A549 (cell line): ENCODE measurements at regions not wholly inside any gene's neighbourhood (a gene's known extent, or its start where the extent isn't known, plus 50 kb on each side); places are given as distances from the start of the nearest gene placed in this dataset.

Experiments used
- ATAC-seq, 2 experiments: fragments of 200-7000 bp in 1 of 2; fragments of >200 bp in 1 of 2; cut with Nextera tagmentation in 1 of 2; cut with Tn5 transposase in 1 of 2; 3 replicates each; pipeline versions ENCODE4 v1.8.0 to v1.9.1; 2018 to 2020; ENCODE audit warnings: mild to moderate bottlenecking in 1 of 2, moderate library complexity in 1 of 2
- CTCF ChIA-PET: fragments of 300-600 bp; sonication (Branson Sonifier 250); formaldehyde crosslinking; extraction: SDS; loops from one replicate; lab custom pipeline; 2021; ENCODE audit warnings: antibody characterized with exemption, inconsistent platforms; lab: Yijun Ruan, JAX
- POLR2A ChIA-PET: fragments of 350-600 bp; formaldehyde crosslinking; extraction: SDS; loops from one replicate; lab custom pipeline; 2021; ENCODE audit warnings: antibody characterized with exemption, inconsistent platforms; lab: Yijun Ruan, JAX
- DNase-seq, 2 experiments: peaks; one replicate each; pipeline versions ENCODE4 v3.0.0 to v3.0.0-alpha.2; 2011 to 2016; ENCODE audit warnings: low read depth in 1 of 2, low spot score in 1 of 2
- FAIRE-seq: peaks from 2 replicates; lab custom pipeline; 2011; peaks lifted over from hg19 to GRCh38; lab: Jason Lieb, UNC
- H3K27ac ChIP-seq, 2 experiments: fragments of >200 bp; sonication (Bioruptor Twin); formaldehyde crosslinking; 3 replicates each; pipeline ENCODE4 v1.5.1; 2016 to 2017
- H3K4me1 ChIP-seq: fragments of >200 bp; sonication (Bioruptor Twin); formaldehyde crosslinking; 3 replicates; pipeline ENCODE4 v1.6.1; 2016
- H3K4me2 ChIP-seq: fragments of >200 bp; sonication (Bioruptor Twin); formaldehyde crosslinking; 3 replicates; pipeline ENCODE4 v1.6.1; 2016
- H3K4me3 ChIP-seq: fragments of >200 bp; sonication (Bioruptor Twin); formaldehyde crosslinking; 3 replicates; pipeline ENCODE4 v1.5.1; 2016
- H3K9me3 ChIP-seq: fragments of >200 bp; sonication (Bioruptor Twin); formaldehyde crosslinking; 3 replicates; pipeline ENCODE4 v1.6.1; 2016
- CBX2 ChIP-seq: fragments of 200-600 bp; sonication (generic); IDR thresholded peaks from 2 replicates; pipeline ENCODE4 v1.6.1; 2016; ENCODE audit warnings: low read depth, mild to moderate bottlenecking, borderline replicate concordance
- CBX8 ChIP-seq: fragments of 200-600 bp; sonication (generic); IDR thresholded peaks from 2 replicates; pipeline ENCODE4 v1.6.1; 2016
- CEBPB ChIP-seq, 2 experiments: fragments of >200 bp in 1 of 2; sonication (Bioruptor Twin) in 1 of 2; formaldehyde crosslinking in 1 of 2; IDR thresholded peaks; 2 replicates each; pipeline ENCODE4 v1.6.1; 2012 to 2016
- CHD2 ChIP-seq: fragments of 150-350 bp; IDR thresholded peaks from 2 replicates; pipeline ENCODE4 v1.6.1; 2014; ENCODE audit warnings: low read length; ENCODE audit not compliant: partially characterized antibody
- EHF ChIP-seq: fragments of 250-450 bp; sonication (Bioruptor Pico); IDR thresholded peaks from 2 replicates; pipeline ENCODE4 v1.5.0; 2020; ENCODE audit warnings: mild to moderate bottlenecking
- EHMT2 ChIP-seq: fragments of 200-600 bp; sonication (generic); IDR thresholded peaks from 2 replicates; pipeline ENCODE4 v1.6.1; 2016; ENCODE audit warnings: antibody characterized with exemption, low read depth, mild to moderate bottlenecking, moderate library complexity
- FOSB ChIP-seq: fragments of 250-450 bp; sonication (Bioruptor Pico); IDR thresholded peaks from 2 replicates; pipeline ENCODE4 v1.5.0; 2020; ENCODE audit warnings: mild to moderate bottlenecking, moderate library complexity
- FOSL2 ChIP-seq, 2 experiments: fragments of 450-650 bp in 1 of 2; fragments of >200 bp in 1 of 2; sonication (Bioruptor Twin) in 1 of 2; formaldehyde crosslinking; IDR thresholded peaks; 2 replicates each; pipeline versions ENCODE4 v1.5.0 to v1.6.1; 2016 to 2020; ENCODE audit warnings: mild to moderate bottlenecking in 1 of 2, moderate library complexity in 1 of 2
- FOXS1 ChIP-seq: fragments of 250-450 bp; sonication (Bioruptor Pico); IDR thresholded peaks from 2 replicates; pipeline ENCODE4 v1.5.0; 2020; ENCODE audit warnings: mild to moderate bottlenecking, moderate library complexity
- GATA3 ChIP-seq: IDR thresholded peaks from 2 replicates; pipeline ENCODE4 v1.6.1; 2012; ENCODE audit warnings: borderline replicate concordance
- HOXA7 ChIP-seq: fragments of 250-450 bp; sonication (Bioruptor Pico); IDR thresholded peaks from 2 replicates; pipeline ENCODE4 v1.5.0; 2020; ENCODE audit warnings: mild to moderate bottlenecking, moderate library complexity
- HOXB5 ChIP-seq: fragments of 250-450 bp; sonication (Bioruptor Pico); IDR thresholded peaks from 2 replicates; pipeline ENCODE4 v1.5.0; 2020; ENCODE audit warnings: mild to moderate bottlenecking, moderate library complexity
- JUN ChIP-seq, 2 experiments: fragments of >200 bp; sonication (Bioruptor Twin); formaldehyde crosslinking; IDR thresholded peaks; 2 replicates in 1 of 2; 3 replicates in 1 of 2; pipeline ENCODE4 v1.6.1; 2016 to 2017
- KDM1A ChIP-seq: fragments of 200-600 bp; sonication (generic); IDR thresholded peaks from 2 replicates; pipeline ENCODE4 v1.6.1; 2016; ENCODE audit warnings: low read depth, mild to moderate bottlenecking
- KDM5A ChIP-seq: fragments of 200-600 bp; sonication (generic); IDR thresholded peaks from 2 replicates; pipeline ENCODE4 v1.6.1; 2016; ENCODE audit warnings: antibody characterized with exemption, mild to moderate bottlenecking
- MAZ ChIP-seq: fragments of 150-350 bp; IDR thresholded peaks from 2 replicates; pipeline ENCODE4 v1.6.1; 2014; ENCODE audit warnings: antibody characterized with exemption, low read depth, low read length, borderline replicate concordance
- NPAS2 ChIP-seq: fragments of 250-450 bp; sonication (Bioruptor Pico); IDR thresholded peaks from 2 replicates; pipeline ENCODE4 v1.8.0; 2022; ENCODE audit warnings: mild to moderate bottlenecking, moderate library complexity, borderline replicate concordance
- POLR2A ChIP-seq: IDR thresholded peaks from 2 replicates; pipeline ENCODE4 v1.6.1; 2012; ENCODE audit warnings: mild to moderate bottlenecking, low read length
- POLR2AphosphoS2 ChIP-seq: conservative IDR thresholded peaks from 2 replicates; pipeline ENCODE4 v1.6.1; 2012; ENCODE audit warnings: low read length, improper control_type of control experiment, inconsistent platforms
- RAD21 ChIP-seq, 2 experiments: fragments of >200 bp in 1 of 2; sonication (Bioruptor Twin) in 1 of 2; formaldehyde crosslinking in 1 of 2; IDR thresholded peaks in 1 of 2; conservative IDR thresholded peaks in 1 of 2; 2 replicates in 1 of 2; 3 replicates in 1 of 2; pipeline ENCODE4 v1.6.1; 2012 to 2018; ENCODE audit warnings: inconsistent platforms in 1 of 2
- RFX5 ChIP-seq: fragments of 450-650 bp; IDR thresholded peaks from 2 replicates; pipeline ENCODE4 v1.7.1; 2014; ENCODE audit warnings: antibody characterized with exemption, mild to moderate bottlenecking, moderate library complexity
- RNF2 ChIP-seq: fragments of 200-600 bp; sonication (generic); IDR thresholded peaks from 2 replicates; pipeline ENCODE4 v1.6.1; 2016; ENCODE audit warnings: low read depth, mild to moderate bottlenecking, antibody characterized with exemption, moderate library complexity, borderline replicate concordance
- SMC3 ChIP-seq: fragments of >200 bp; sonication (Bioruptor Twin); formaldehyde crosslinking; IDR thresholded peaks from 3 replicates; pipeline ENCODE4 v1.6.1; 2018; ENCODE audit warnings: inconsistent platforms
- SREBF2 ChIP-seq: fragments of 450-650 bp; IDR thresholded peaks from 2 replicates; pipeline ENCODE4 v1.6.1; 2014; ENCODE audit warnings: mild to moderate bottlenecking, moderate library complexity
- ZC3H11A ChIP-seq: fragments of 450-650 bp; IDR thresholded peaks from 2 replicates; pipeline ENCODE4 v1.6.1; 2014; ENCODE audit warnings: antibody characterized with exemption, mild to moderate bottlenecking
- WGBS: methylation state at CpG from one replicate; pipeline ENCODE4 v1.1.6; 2017; ENCODE audit errors: missing lambda C conversion rate; 5-methylcytosine and 5-hydroxymethylcytosine counted together
- TF ChIP-seq, protein P1 (sequence below): IDR thresholded peaks from 2 replicates; pipeline ENCODE4 v1.6.1; 2012; ENCODE audit warnings: low read depth, borderline replicate concordance
- TF ChIP-seq, protein P2 (sequence below): fragments of 200-600 bp; sonication (generic); IDR thresholded peaks from 2 replicates; pipeline ENCODE4 v1.6.1; 2016; ENCODE audit warnings: antibody characterized with exemption, mild to moderate bottlenecking, moderate library complexity
- TF ChIP-seq, protein P3 (sequence below): IDR thresholded peaks from 2 replicates; pipeline ENCODE4 v1.6.1; 2012
- TF ChIP-seq, protein P4 (sequence below): fragments of >200 bp; sonication (Bioruptor Twin); formaldehyde crosslinking; IDR thresholded peaks from 3 replicates; pipeline ENCODE4 v1.6.1; 2016

DNA sequence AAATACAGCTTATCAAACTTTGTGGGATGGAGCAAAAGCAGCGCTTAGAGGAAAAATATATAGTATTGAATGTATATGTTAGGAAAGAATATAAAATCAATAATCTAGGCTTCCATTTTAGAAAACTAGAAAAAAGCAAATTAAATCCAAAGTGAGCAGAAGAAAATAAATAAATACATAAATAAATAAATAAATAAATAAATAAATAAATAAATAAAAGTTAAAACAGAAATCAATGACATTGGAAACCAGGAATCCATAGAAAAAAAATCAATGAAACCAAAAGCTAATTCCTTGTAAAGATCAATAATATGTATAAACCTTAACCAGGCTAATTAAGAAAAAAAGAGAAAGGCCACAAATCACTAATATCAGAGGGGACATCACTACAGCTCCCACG, 141.8 kb upstream of the C1QTNF7 start:
- H3K27ac ChIP-seq, result no peak overlapping the region
- TF ChIP-seq SREBF2 (no peak), ZC3H11A (peak; percentile 48)
- ChIA-PET CTCF (no interaction called here), POLR2A (no interaction called here)
- FAIRE-seq (no peak), DNase-seq (no peak), ATAC-seq (no peak)
- no peaks in the 10 kb centered on the region for H3K9me3 ChIP-seq
- H3K4me3 ChIP-seq, result no peak overlapping the region
- H3K4me2 ChIP-seq, result no peak overlapping the region
- H3K4me1 ChIP-seq, result no peaks in the 10 kb centered on the region
- WGBS, result 61% methylated on average over 2 of the region's 2 CpGs

DNA sequence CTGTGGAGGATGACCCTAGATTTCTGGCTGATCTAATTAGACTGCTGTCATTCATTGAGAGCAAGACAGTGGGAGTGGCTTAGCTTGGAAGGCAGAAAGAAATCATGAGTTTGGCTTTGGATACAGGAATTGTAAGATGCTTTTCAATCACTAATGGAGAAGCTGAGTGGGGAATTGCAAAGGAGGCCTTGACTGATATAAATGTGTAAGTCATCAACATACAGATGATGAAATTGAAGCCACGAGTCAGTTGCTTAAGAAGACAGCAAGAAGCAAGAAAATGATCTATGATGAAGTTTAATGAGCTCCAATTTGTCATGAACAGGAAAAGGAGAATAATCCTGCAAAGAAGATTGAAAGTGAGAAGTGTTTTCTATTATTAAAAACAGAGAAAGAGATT, 136.7 kb upstream of the C1QTNF7 start:
- FAIRE-seq, result no peak
- Histone ChIP-seq H3K4me1 (no peaks in the 10 kb centered on the region), H3K4me3 (no peak overlapping the region), H3K4me2 (no peak overlapping the region), H3K27ac (no peak overlapping the region), H3K9me3 (no peaks in the 10 kb centered on the region)
- ATAC-seq, result no peak
- no peak for TF ChIP-seq KDM1A
- TF ChIP-seq CHD2, result no peak
- TF ChIP-seq HOXB5, result no peak
- no peak for TF ChIP-seq FOSL2 (IDR thresholded peaks at IDR 0.05)
- TF ChIP-seq FOSL2 (CRISPR knock-in tag; IDR thresholded peaks at IDR 0.05), result no peak
- no peak for TF ChIP-seq RFX5
- TF ChIP-seq POLR2AphosphoS2, result no peak
- no peak for TF ChIP-seq FOXS1 (CRISPR knock-in tag)
- no peak for TF ChIP-seq EHMT2
- no peak for TF ChIP-seq SMC3
- no peak for TF ChIP-seq RNF2
- TF ChIP-seq CBX8, result no peak
- TF ChIP-seq FOSB (CRISPR knock-in tag), result no peak
- TF ChIP-seq, protein P1, sequence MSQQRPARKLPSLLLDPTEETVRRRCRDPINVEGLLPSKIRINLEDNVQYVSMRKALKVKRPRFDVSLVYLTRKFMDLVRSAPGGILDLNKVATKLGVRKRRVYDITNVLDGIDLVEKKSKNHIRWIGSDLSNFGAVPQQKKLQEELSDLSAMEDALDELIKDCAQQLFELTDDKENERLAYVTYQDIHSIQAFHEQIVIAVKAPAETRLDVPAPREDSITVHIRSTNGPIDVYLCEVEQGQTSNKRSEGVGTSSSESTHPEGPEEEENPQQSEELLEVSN, result no peak
- no peak for TF ChIP-seq GATA3
- no peak for TF ChIP-seq CEBPB (IDR thresholded peaks at IDR 0.05)
- no peak for TF ChIP-seq POLR2A
- no peak for TF ChIP-seq EHF (CRISPR knock-in tag)
- TF ChIP-seq RAD21 (conservative IDR thresholded peaks at IDR 0.05 in 1 of 2, IDR thresholded peaks at IDR 0.05 in 1 of 2), result no peak
- TF ChIP-seq NPAS2 (CRISPR knock-in tag), result no peak
- CTCF ChIA-PET, result no interaction called here
- POLR2A ChIA-PET, result no interaction called here
- WGBS, result 3% methylated on average over 1 of the region's 1 CpG
- no peak for DNase-seq

DNA sequence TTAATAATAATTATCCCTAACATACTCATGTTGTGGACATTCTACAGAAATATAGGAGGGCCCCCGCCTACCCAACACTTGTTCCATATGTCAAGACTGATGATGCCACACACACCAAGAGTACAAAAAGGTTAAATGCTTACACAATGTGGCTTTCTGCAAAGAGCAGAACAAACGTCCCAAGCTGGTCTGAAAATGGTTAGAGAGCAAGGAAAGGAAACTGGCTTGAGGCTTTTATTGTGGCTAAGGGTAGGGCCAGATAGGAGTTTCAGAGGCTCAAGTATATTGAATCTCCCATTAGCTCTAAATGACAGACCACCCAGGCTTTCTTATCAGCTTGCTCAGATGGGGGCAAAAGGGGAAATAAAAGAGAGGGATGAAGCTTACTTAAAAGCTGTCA, 134.1 kb upstream of the C1QTNF7 start:
- no peak for FAIRE-seq
- WGBS, result 18% methylated on average over 2 of the region's 2 CpGs
- no peak overlapping the region for H3K4me2 ChIP-seq
- TF ChIP-seq ZC3H11A (no peak), HOXA7 (CRISPR knock-in tag) (no peak), JUN (IDR thresholded peaks at IDR 0.05) (no peak), MAZ (no peak), KDM5A (no peak), CBX2 (no peak), CHD2 (no peak)
- TF ChIP-seq, protein P2, sequence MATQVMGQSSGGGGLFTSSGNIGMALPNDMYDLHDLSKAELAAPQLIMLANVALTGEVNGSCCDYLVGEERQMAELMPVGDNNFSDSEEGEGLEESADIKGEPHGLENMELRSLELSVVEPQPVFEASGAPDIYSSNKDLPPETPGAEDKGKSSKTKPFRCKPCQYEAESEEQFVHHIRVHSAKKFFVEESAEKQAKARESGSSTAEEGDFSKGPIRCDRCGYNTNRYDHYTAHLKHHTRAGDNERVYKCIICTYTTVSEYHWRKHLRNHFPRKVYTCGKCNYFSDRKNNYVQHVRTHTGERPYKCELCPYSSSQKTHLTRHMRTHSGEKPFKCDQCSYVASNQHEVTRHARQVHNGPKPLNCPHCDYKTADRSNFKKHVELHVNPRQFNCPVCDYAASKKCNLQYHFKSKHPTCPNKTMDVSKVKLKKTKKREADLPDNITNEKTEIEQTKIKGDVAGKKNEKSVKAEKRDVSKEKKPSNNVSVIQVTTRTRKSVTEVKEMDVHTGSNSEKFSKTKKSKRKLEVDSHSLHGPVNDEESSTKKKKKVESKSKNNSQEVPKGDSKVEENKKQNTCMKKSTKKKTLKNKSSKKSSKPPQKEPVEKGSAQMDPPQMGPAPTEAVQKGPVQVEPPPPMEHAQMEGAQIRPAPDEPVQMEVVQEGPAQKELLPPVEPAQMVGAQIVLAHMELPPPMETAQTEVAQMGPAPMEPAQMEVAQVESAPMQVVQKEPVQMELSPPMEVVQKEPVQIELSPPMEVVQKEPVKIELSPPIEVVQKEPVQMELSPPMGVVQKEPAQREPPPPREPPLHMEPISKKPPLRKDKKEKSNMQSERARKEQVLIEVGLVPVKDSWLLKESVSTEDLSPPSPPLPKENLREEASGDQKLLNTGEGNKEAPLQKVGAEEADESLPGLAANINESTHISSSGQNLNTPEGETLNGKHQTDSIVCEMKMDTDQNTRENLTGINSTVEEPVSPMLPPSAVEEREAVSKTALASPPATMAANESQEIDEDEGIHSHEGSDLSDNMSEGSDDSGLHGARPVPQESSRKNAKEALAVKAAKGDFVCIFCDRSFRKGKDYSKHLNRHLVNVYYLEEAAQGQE, result no peak
- TF ChIP-seq, protein P3, sequence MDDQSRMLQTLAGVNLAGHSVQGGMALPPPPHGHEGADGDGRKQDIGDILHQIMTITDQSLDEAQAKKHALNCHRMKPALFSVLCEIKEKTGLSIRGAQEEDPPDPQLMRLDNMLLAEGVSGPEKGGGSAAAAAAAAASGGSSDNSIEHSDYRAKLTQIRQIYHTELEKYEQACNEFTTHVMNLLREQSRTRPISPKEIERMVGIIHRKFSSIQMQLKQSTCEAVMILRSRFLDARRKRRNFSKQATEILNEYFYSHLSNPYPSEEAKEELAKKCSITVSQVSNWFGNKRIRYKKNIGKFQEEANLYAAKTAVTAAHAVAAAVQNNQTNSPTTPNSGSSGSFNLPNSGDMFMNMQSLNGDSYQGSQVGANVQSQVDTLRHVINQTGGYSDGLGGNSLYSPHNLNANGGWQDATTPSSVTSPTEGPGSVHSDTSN, result no peak
- TF ChIP-seq, protein P4, sequence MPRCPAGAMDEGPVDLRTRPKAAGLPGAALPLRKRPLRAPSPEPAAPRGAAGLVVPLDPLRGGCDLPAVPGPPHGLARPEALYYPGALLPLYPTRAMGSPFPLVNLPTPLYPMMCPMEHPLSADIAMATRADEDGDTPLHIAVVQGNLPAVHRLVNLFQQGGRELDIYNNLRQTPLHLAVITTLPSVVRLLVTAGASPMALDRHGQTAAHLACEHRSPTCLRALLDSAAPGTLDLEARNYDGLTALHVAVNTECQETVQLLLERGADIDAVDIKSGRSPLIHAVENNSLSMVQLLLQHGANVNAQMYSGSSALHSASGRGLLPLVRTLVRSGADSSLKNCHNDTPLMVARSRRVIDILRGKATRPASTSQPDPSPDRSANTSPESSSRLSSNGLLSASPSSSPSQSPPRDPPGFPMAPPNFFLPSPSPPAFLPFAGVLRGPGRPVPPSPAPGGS, result no peak
- TF ChIP-seq, all 56 proteins: peak for 0
- no peaks in the 10 kb centered on the region for H3K9me3 ChIP-seq
- ChIA-PET CTCF (interaction anchor here (1.1 to 1.4 kb wide), 2 partner anchors 55 to 164 kb away, joined by 5 to 6 read pairs; no protein-coding TSS in a partner anchor), POLR2A (no interaction called here)
- H3K27ac ChIP-seq, result no peak overlapping the region
- H3K4me3 ChIP-seq, result no peak overlapping the region
- no peak for DNase-seq
- no peaks in the 10 kb centered on the region for H3K4me1 ChIP-seq
- no peak for ATAC-seq
